ENCODE measurements at regions not wholly inside any gene's neighbourhood (a gene's known extent, or its start where the extent isn't known, plus 50 kb on each side); places are given as distances from the start of the nearest gene placed in this dataset.

- DNase-seq (ENCODE audit: low spot score): no peak
- TF ChIP-seq EZH2 (IDR thresholded peaks at IDR 0.05; ENCODE audit: borderline replicate concordance, low read depth, low read length, poor library complexity, severe bottlenecking) (no peak), CTCF (conservative IDR thresholded peaks at IDR 0.05; ENCODE audit: low read depth, low read length) (no peak)
- Histone ChIP-seq H3K27me3 (replicated peaks; ENCODE audit: insufficient read depth, low read depth, low read length, poor library complexity) (no peaks in the 10 kb centered on the region), H3K27ac (ENCODE audit: low read depth, low read length, poor library complexity, severe bottlenecking) (no peak overlapping the region), H3K9me3 (ENCODE audit: low read depth, low read length, poor library complexity, severe bottlenecking) (no peaks in the 10 kb centered on the region), H3K36me3 (ENCODE audit: insufficient read depth, low read length, poor library complexity, severe bottlenecking) (no peaks in the 10 kb centered on the region), H3K4me3 (ENCODE audit: low read depth, low read length, poor library complexity, severe bottlenecking) (no peak overlapping the region), H3K4me1 (ENCODE audit: insufficient read depth, low read length, poor library complexity, severe bottlenecking) (peaks cover 13% of the 10 kb centered on the region)
- CTCF ChIA-PET: no interaction called here
- BruUV-seq (replicated peaks): no TSS peak
- POLR2A ChIA-PET (ENCODE audit: low non-redundant PET): no interaction called here
- intact Hi-C loops (cut with micrococcal nuclease; ENCODE audit: unreplicated experiment): no loop called here
Measured at GRCh38 chr22:27472975-27473374, 328.6 kb downstream of the MN1 start.

GRCh38 chr22:27473533-27473932 lies 328.0 kb downstream of the MN1 start:
- ChIA-PET CTCF (no interaction called here), POLR2A (ENCODE audit: low non-redundant PET) (no interaction called here)
- no TSS peak for BruUV-seq (replicated peaks)
- Histone ChIP-seq H3K36me3 (ENCODE audit: insufficient read depth, low read length, poor library complexity, severe bottlenecking) (no peaks in the 10 kb centered on the region), H3K27ac (ENCODE audit: low read depth, low read length, poor library complexity, severe bottlenecking) (no peak overlapping the region), H3K27me3 (replicated peaks; ENCODE audit: insufficient read depth, low read depth, low read length, poor library complexity) (no peaks in the 10 kb centered on the region), H3K9me3 (ENCODE audit: low read depth, low read length, poor library complexity, severe bottlenecking) (no peaks in the 10 kb centered on the region), H3K4me1 (ENCODE audit: insufficient read depth, low read length, poor library complexity, severe bottlenecking) (peaks cover 13% of the 10 kb centered on the region), H3K4me3 (ENCODE audit: low read depth, low read length, poor library complexity, severe bottlenecking) (no peak overlapping the region)
- TF ChIP-seq CTCF (conservative IDR thresholded peaks at IDR 0.05; ENCODE audit: low read depth, low read length) (no peak), EZH2 (IDR thresholded peaks at IDR 0.05; ENCODE audit: borderline replicate concordance, low read depth, low read length, poor library complexity, severe bottlenecking) (no peak)
- DNase-seq (ENCODE audit: low spot score): no peak
- intact Hi-C loops (cut with micrococcal nuclease; ENCODE audit: unreplicated experiment): no loop called here

GRCh38 chr22:27474112-27474571 lies 327.4 kb downstream of the MN1 start:
- Histone ChIP-seq H3K4me1 (ENCODE audit: insufficient read depth, low read length, poor library complexity, severe bottlenecking) (peaks cover 13% of the 10 kb centered on the region), H3K27me3 (replicated peaks; ENCODE audit: insufficient read depth, low read depth, low read length, poor library complexity) (no peaks in the 10 kb centered on the region), H3K27ac (ENCODE audit: low read depth, low read length, poor library complexity, severe bottlenecking) (no peak overlapping the region), H3K4me3 (ENCODE audit: low read depth, low read length, poor library complexity, severe bottlenecking) (no peak overlapping the region), H3K9me3 (ENCODE audit: low read depth, low read length, poor library complexity, severe bottlenecking) (no peaks in the 10 kb centered on the region), H3K36me3 (ENCODE audit: insufficient read depth, low read length, poor library complexity, severe bottlenecking) (no peaks in the 10 kb centered on the region)
- BruUV-seq (replicated peaks): no TSS peak
- intact Hi-C loops (cut with micrococcal nuclease; ENCODE audit: unreplicated experiment): no loop called here
- ChIA-PET CTCF (no interaction called here), POLR2A (ENCODE audit: low non-redundant PET) (interaction anchor here (0.6 kb wide), 1 partner anchor 105 kb away, joined by 3 read pairs; no protein-coding TSS in a partner anchor)
- TF ChIP-seq CTCF (conservative IDR thresholded peaks at IDR 0.05; ENCODE audit: low read depth, low read length): no peak
- no peak for TF ChIP-seq EZH2 (IDR thresholded peaks at IDR 0.05; ENCODE audit: borderline replicate concordance, low read depth, low read length, poor library complexity, severe bottlenecking)
- peak; percentile 63 for DNase-seq (ENCODE audit: low spot score)

All from A673 (cell line).